Ishikawa (cell line): ENCODE measurements at regions not wholly inside any gene's neighbourhood (a gene's known extent, or its start where the extent isn't known, plus 50 kb on each side); places are given as distances from the start of the nearest gene placed in this dataset.

Source experiments
- CEBPB ChIP-seq: IDR thresholded peaks from 2 replicates; pipeline ENCODE4 v1.6.1; 2012
- CREB1 ChIP-seq: IDR thresholded peaks from 2 replicates; pipeline ENCODE4 v1.6.1; 2012; ENCODE audit warnings: low read depth
- EGR1 ChIP-seq: IDR thresholded peaks from 2 replicates; pipeline ENCODE4 v1.6.1; 2012
- EP300 ChIP-seq: IDR thresholded peaks from 2 replicates; pipeline ENCODE4 v1.6.1; 2012; ENCODE audit warnings: borderline replicate concordance
- FOXM1 ChIP-seq: IDR thresholded peaks from 2 replicates; pipeline ENCODE4 v1.6.1; 2012; ENCODE audit warnings: low read depth, borderline replicate concordance
- NFIC ChIP-seq: IDR thresholded peaks from 2 replicates; pipeline ENCODE4 v1.6.1; 2012
- RAD21 ChIP-seq: IDR thresholded peaks from 2 replicates; pipeline ENCODE4 v1.6.1; 2012; ENCODE audit warnings: low read depth
- TAF1 ChIP-seq: IDR thresholded peaks from 2 replicates; pipeline ENCODE4 v1.6.1; 2012; ENCODE audit warnings: low read depth, mild to moderate bottlenecking
- TCF12 ChIP-seq: IDR thresholded peaks from 2 replicates; pipeline ENCODE4 v1.6.1; 2012; ENCODE audit warnings: low read depth
- TEAD4 ChIP-seq: IDR thresholded peaks from 2 replicates; pipeline ENCODE4 v1.6.1; 2012
- YY1 ChIP-seq: IDR thresholded peaks from 2 replicates; pipeline ENCODE4 v1.6.1; 2012; ENCODE audit warnings: low read depth
- ZBTB7A ChIP-seq: IDR thresholded peaks from 2 replicates; pipeline ENCODE4 v1.6.1; 2012; ENCODE audit warnings: low read depth
- TF ChIP-seq, protein P1 (sequence below): IDR thresholded peaks from 2 replicates; pipeline ENCODE4 v1.6.1; 2012
- TF ChIP-seq, protein P2 (sequence below): IDR thresholded peaks from 2 replicates; pipeline ENCODE4 v1.6.1; 2012; ENCODE audit warnings: low read depth, mild to moderate bottlenecking

DNA sequence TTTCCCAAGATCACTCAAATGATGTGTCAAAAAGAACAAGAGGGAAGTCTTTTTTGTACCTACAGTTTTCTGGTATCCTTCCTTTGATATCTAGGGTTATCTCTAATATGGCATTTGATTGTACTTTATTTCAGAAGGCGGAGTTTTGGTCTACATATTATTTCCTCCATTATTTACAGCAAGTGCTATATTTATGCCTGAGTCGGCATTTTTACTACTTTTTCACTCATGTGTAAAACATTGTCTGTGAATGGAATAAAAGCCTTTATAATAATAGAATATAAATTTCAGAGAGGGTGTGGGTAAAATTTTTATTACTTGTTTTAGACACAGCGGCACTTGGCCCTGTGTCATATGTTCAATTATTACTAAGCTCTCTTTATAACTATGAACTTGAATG is 398.4 kb downstream of the BCKDHB start:
- TF ChIP-seq YY1, result no peak
- TF ChIP-seq, protein P1, sequence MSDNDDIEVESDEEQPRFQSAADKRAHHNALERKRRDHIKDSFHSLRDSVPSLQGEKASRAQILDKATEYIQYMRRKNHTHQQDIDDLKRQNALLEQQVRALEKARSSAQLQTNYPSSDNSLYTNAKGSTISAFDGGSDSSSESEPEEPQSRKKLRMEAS, result no peak
- TF ChIP-seq TEAD4, result no peak
- TF ChIP-seq TAF1, result no peak
- TF ChIP-seq, protein P2, sequence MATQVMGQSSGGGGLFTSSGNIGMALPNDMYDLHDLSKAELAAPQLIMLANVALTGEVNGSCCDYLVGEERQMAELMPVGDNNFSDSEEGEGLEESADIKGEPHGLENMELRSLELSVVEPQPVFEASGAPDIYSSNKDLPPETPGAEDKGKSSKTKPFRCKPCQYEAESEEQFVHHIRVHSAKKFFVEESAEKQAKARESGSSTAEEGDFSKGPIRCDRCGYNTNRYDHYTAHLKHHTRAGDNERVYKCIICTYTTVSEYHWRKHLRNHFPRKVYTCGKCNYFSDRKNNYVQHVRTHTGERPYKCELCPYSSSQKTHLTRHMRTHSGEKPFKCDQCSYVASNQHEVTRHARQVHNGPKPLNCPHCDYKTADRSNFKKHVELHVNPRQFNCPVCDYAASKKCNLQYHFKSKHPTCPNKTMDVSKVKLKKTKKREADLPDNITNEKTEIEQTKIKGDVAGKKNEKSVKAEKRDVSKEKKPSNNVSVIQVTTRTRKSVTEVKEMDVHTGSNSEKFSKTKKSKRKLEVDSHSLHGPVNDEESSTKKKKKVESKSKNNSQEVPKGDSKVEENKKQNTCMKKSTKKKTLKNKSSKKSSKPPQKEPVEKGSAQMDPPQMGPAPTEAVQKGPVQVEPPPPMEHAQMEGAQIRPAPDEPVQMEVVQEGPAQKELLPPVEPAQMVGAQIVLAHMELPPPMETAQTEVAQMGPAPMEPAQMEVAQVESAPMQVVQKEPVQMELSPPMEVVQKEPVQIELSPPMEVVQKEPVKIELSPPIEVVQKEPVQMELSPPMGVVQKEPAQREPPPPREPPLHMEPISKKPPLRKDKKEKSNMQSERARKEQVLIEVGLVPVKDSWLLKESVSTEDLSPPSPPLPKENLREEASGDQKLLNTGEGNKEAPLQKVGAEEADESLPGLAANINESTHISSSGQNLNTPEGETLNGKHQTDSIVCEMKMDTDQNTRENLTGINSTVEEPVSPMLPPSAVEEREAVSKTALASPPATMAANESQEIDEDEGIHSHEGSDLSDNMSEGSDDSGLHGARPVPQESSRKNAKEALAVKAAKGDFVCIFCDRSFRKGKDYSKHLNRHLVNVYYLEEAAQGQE, result no peak
- no peak for TF ChIP-seq FOXM1
- no peak for TF ChIP-seq CEBPB
- no peak for TF ChIP-seq CREB1
- TF ChIP-seq EGR1, result no peak
- no peak for TF ChIP-seq EP300
- no peak for TF ChIP-seq ZBTB7A
- no peak for TF ChIP-seq RAD21
- TF ChIP-seq TCF12, result no peak
- no peak for TF ChIP-seq NFIC
